HFFc6 (cell line): ENCODE measurements at regions not wholly inside any gene's neighbourhood (a gene's known extent, or its start where the extent isn't known, plus 50 kb on each side); places are given as distances from the start of the nearest gene placed in this dataset.
"Not testable (repeated sequence)": the region's sequence is repeated elsewhere in the genome, so short reads cannot be mapped to it uniquely, and the experiment has no call there.

ENCODE experiments used
- DNase-seq: peaks from one replicate; pipeline ENCODE4 v3.0.0-alpha.2; 2018
- H3K27ac Mint-ChIP-seq: 2 replicates; pipeline ENCODE4 v1.8.0; 2020; ENCODE audit warnings: mild to moderate bottlenecking, mixed read lengths
- H3K27me3 Mint-ChIP-seq: 2 replicates; pipeline ENCODE4 v1.8.0; 2021; ENCODE audit warnings: mild to moderate bottlenecking, moderate library complexity, mixed read lengths; ENCODE audit not compliant: insufficient read depth
- H3K36me3 Mint-ChIP-seq: 2 replicates; pipeline ENCODE4 v1.8.0; 2021; ENCODE audit warnings: low read depth, mixed read lengths
- H3K4me1 Mint-ChIP-seq: 2 replicates; pipeline ENCODE4 v1.8.0; 2020; ENCODE audit warnings: low read depth, mixed read lengths
- H3K4me3 Mint-ChIP-seq: 2 replicates; pipeline ENCODE4 v1.8.0; 2020; ENCODE audit warnings: mild to moderate bottlenecking, moderate library complexity, mixed read lengths
- H3K9me3 Mint-ChIP-seq: 2 replicates; pipeline ENCODE4 v1.8.0; 2020; ENCODE audit warnings: mild to moderate bottlenecking, mixed read lengths
- TF ChIP-seq, protein P1 (sequence below): fragments of 200-600 bp; sonication (generic); IDR thresholded peaks from 2 replicates; pipeline ENCODE4 v1.5.0; 2021; ENCODE audit warnings: antibody characterized with exemption, mild to moderate bottlenecking

DNA sequence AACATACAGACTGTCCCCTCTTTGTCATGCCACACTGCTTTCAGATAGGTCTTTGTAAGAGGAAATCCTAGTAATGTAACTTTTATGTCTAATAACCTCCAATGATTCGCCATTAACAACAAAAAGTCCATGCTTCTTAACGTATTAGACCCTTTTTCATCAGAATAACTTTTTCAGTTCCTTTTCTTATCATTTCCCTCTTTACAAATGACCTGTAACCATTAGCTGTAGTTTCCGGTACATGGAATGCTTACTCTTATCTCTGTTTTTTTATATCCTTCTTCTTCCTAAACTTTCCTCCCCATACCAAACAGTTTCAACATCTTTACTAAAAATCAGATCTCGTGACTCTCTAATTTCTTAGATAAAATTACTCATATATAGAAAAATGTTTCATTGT, 268.9 kb upstream of the TYRP1 start:
- Mint-ChIP-seq H3K4me3 (no peak overlapping the region), H3K9me3 (peaks cover 27% of the 10 kb centered on the region), H3K4me1 (no peaks in the 10 kb centered on the region), H3K27me3 (no peaks in the 10 kb centered on the region), H3K27ac (no peak overlapping the region), H3K36me3 (0 out of 2 replicates have a peak, but pooled peaks cover 3% of the 10 kb centered on the region)
- DNase-seq = no peak
- TF ChIP-seq, protein P1, sequence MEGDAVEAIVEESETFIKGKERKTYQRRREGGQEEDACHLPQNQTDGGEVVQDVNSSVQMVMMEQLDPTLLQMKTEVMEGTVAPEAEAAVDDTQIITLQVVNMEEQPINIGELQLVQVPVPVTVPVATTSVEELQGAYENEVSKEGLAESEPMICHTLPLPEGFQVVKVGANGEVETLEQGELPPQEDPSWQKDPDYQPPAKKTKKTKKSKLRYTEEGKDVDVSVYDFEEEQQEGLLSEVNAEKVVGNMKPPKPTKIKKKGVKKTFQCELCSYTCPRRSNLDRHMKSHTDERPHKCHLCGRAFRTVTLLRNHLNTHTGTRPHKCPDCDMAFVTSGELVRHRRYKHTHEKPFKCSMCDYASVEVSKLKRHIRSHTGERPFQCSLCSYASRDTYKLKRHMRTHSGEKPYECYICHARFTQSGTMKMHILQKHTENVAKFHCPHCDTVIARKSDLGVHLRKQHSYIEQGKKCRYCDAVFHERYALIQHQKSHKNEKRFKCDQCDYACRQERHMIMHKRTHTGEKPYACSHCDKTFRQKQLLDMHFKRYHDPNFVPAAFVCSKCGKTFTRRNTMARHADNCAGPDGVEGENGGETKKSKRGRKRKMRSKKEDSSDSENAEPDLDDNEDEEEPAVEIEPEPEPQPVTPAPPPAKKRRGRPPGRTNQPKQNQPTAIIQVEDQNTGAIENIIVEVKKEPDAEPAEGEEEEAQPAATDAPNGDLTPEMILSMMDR = no peak

- peaks cover 31% of the 10 kb centered on the region for H3K9me3 Mint-ChIP-seq
- H3K27me3 Mint-ChIP-seq = no peaks in the 10 kb centered on the region
- no peak for DNase-seq
- H3K36me3 Mint-ChIP-seq = 0 out of 2 replicates have a peak, but pooled peaks cover 3% of the 10 kb centered on the region
- no peak overlapping the region for H3K4me3 Mint-ChIP-seq
- TF ChIP-seq, protein P1 = no peak
- no peaks in the 10 kb centered on the region for H3K4me1 Mint-ChIP-seq
- H3K27ac Mint-ChIP-seq = no peak overlapping the region
Measured at GRCh38 chr9:12425878-12426864, 267.0 kb upstream of the TYRP1 start.

- no peak for DNase-seq
- Mint-ChIP-seq H3K4me1 (no peaks in the 10 kb centered on the region), H3K36me3 (no peaks in the 10 kb centered on the region), H3K9me3 (peaks cover 32% of the 10 kb centered on the region), H3K27ac (no peak overlapping the region), H3K27me3 (no peaks in the 10 kb centered on the region), H3K4me3 (no peak overlapping the region)
- TF ChIP-seq, protein P1 = no peak
Measured at GRCh38 chr9:12439267-12439666, 253.9 kb upstream of the TYRP1 start.

DNA sequence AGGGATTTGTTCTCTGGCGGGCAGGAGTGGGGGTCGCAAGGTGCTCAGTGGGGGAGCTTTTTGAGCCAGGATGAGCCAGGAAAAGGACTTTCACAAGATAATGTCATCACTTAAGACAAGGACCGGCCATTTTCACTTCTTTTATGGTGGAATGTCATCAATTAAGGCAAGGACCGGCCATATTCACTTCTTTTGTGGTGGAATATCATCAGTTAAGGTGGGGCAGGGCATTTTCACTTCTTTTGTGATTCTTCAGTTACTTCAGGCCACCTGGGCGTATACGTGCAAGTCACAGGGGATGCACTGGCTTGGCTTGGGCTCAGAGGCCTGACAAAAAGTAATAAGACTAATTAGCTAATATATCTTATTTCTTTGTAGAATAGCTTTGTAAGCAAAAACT, 252.1 kb upstream of the TYRP1 start:
- not testable (repeated sequence) for H3K4me1 Mint-ChIP-seq, DNase-seq, H3K4me3 Mint-ChIP-seq, H3K27me3 Mint-ChIP-seq, H3K36me3 Mint-ChIP-seq, H3K27ac Mint-ChIP-seq
- peaks cover 27% of the 10 kb centered on the region for H3K9me3 Mint-ChIP-seq

DNA sequence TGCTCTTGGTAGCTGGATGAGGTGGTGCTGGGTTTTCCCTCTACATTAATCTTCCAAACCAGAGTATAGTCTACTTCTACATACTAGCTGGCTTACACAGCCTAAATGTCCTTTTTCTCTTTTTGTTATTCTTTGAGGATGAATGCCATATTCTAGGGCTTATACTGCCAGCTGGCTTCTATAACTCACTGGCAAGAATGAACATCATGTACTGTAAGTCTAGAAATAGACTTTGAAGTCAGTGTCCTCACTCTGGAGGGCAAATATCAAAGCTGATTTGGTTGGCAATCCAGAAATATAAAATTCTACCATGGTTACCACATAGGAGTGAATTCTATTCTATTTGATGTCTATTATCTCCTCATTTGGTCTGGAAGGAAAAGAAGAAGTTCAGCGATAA, 251.7 kb upstream of the TYRP1 start:
- Mint-ChIP-seq H3K4me3 (no peak overlapping the region), H3K27me3 (no peaks in the 10 kb centered on the region), H3K9me3 (peaks cover 29% of the 10 kb centered on the region), H3K36me3 (no peaks in the 10 kb centered on the region), H3K27ac (no peak overlapping the region), H3K4me1 (no peaks in the 10 kb centered on the region)
- no peak for DNase-seq
- TF ChIP-seq, protein P1 = no peak

DNA sequence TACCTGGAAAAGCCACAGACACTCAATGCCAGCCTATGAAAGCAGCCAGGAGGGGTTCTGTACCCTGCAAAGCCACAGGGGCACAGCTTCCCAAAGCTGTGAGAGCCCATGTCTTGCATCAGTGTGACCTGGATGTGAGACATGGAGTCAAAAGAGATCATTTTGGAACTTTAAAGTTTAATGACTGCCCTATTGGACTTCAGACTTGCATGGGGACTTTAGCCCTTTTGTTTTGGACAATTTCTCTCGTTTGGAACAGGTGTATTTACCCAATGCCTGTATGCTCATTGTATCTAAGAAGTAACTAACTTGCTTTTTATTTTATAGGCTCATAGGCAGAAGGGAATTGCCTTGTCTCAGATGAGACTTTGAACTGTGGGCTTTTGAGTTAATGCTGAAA, 244.9 kb upstream of the TYRP1 start:
- Mint-ChIP-seq H3K27ac (no peak overlapping the region), H3K4me1 (no peaks in the 10 kb centered on the region), H3K9me3 (peaks cover 43% of the 10 kb centered on the region), H3K4me3 (no peak overlapping the region), H3K27me3 (no peaks in the 10 kb centered on the region), H3K36me3 (no peaks in the 10 kb centered on the region)
- no peak for DNase-seq
- TF ChIP-seq, protein P1 = no peak
